H1 (cell line): ENCODE measurements at regions not wholly inside any gene's neighbourhood (a gene's known extent, or its start where the extent isn't known, plus 50 kb on each side); places are given as distances from the start of the nearest gene placed in this dataset.

ENCODE experiments used
- RAD21 ChIP-seq, 2 experiments: IDR thresholded peaks in 1 of 2; conservative IDR thresholded peaks in 1 of 2; 2 replicates each; pipeline ENCODE4 v1.6.1; 2011; ENCODE audit warnings: low read depth in 2 of 2, low read length in 2 of 2, improper control_type of control experiment in 1 of 2, inconsistent platforms in 1 of 2, mild to moderate bottlenecking in 1 of 2, moderate library complexity in 1 of 2
- TEAD4 ChIP-seq: IDR thresholded peaks from 2 replicates; pipeline ENCODE4 v1.6.1; 2012; ENCODE audit warnings: low read depth, low read length, inconsistent platforms, mixed read lengths

DNA sequence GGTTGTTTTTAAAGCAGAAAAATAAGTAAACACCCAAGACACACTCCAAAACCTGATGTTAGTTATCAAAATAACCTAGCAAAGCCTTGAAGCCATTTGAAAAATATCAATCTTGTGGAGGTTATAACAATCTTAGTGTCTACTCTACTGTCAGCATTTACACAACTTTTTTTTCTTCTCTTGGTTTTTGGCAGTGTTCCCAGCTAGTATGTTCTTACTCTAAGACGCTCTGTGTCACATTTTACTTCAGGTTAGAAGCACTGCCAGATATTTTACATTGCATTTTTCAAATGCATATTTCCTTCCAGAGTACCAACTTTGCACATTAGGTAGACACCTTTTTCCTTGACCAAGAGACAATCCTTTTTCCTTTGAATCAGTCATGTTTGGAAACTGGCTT, 114.0 kb upstream of the INPP4B start (continued):
- TF ChIP-seq RAD21 (IDR thresholded peaks at IDR 0.05 in 1 of 2, conservative IDR thresholded peaks at IDR 0.05 in 1 of 2; ENCODE audit: low read depth in 2 of 2, low read length in 2 of 2) (no peak), TEAD4 (no peak)
